ENCODE measurements at regions not wholly inside any gene's neighbourhood (a gene's known extent, or its start where the extent isn't known, plus 50 kb on each side); places are given as distances from the start of the nearest gene placed in this dataset.

GRCh38 chr15:39230205-39230907 is 350.5 kb upstream of the THBS1 start:
- peaks cover 7% of the 10 kb centered on the region for H3K4me1 ChIP-seq (ENCODE audit: control insufficient read depth, low read depth, low read length)
- H3K27me3 ChIP-seq (ENCODE audit: control insufficient read depth, insufficient read depth, low read length) = no peaks in the 10 kb centered on the region
- H3K9me3 ChIP-seq (ENCODE audit: control insufficient read depth, low read depth, low read length) = no peaks in the 10 kb centered on the region
- no peaks in the 10 kb centered on the region for H3K36me3 ChIP-seq (ENCODE audit: control insufficient read depth, low read depth, low read length)
- no peak overlapping the region for H3K9ac ChIP-seq (ENCODE audit: low read length)
- no peak overlapping the region for H3K4me3 ChIP-seq (ENCODE audit: low read length)
- no peak overlapping the region for H3K27ac ChIP-seq (ENCODE audit: low read length)

GRCh38 chr15:39230908-39231285 is 350.0 kb upstream of the THBS1 start:
- no peaks in the 10 kb centered on the region for H3K36me3 ChIP-seq (ENCODE audit: control insufficient read depth, low read depth, low read length)
- no peak overlapping the region for H3K9ac ChIP-seq (ENCODE audit: low read length)
- H3K27me3 ChIP-seq (ENCODE audit: control insufficient read depth, insufficient read depth, low read length) = no peaks in the 10 kb centered on the region
- no peak overlapping the region for H3K27ac ChIP-seq (ENCODE audit: low read length)
- no peak overlapping the region for H3K4me3 ChIP-seq (ENCODE audit: low read length)
- H3K9me3 ChIP-seq (ENCODE audit: control insufficient read depth, low read depth, low read length) = no peaks in the 10 kb centered on the region
- H3K4me1 ChIP-seq (ENCODE audit: control insufficient read depth, low read depth, low read length) = peaks cover 7% of the 10 kb centered on the region

GRCh38 chr15:39232512-39232911 is 348.4 kb upstream of the THBS1 start:
- Histone ChIP-seq H3K9me3 (ENCODE audit: control insufficient read depth, low read depth, low read length) (no peaks in the 10 kb centered on the region), H3K27me3 (ENCODE audit: control insufficient read depth, insufficient read depth, low read length) (no peaks in the 10 kb centered on the region), H3K9ac (ENCODE audit: low read length) (no peak overlapping the region), H3K4me3 (ENCODE audit: low read length) (no peak overlapping the region), H3K27ac (ENCODE audit: low read length) (no peak overlapping the region), H3K4me1 (ENCODE audit: control insufficient read depth, low read depth, low read length) (peaks cover 7% of the 10 kb centered on the region), H3K36me3 (ENCODE audit: control insufficient read depth, low read depth, low read length) (no peaks in the 10 kb centered on the region)

GRCh38 chr15:39235084-39235795 is 345.6 kb upstream of the THBS1 start:
- no peaks in the 10 kb centered on the region for H3K27me3 ChIP-seq (ENCODE audit: control insufficient read depth, insufficient read depth, low read length)
- no peak overlapping the region for H3K4me3 ChIP-seq (ENCODE audit: low read length)
- H3K36me3 ChIP-seq (ENCODE audit: control insufficient read depth, low read depth, low read length) = no peaks in the 10 kb centered on the region
- no peak overlapping the region for H3K9ac ChIP-seq (ENCODE audit: low read length)
- peaks cover 6% of the 10 kb centered on the region for H3K4me1 ChIP-seq (ENCODE audit: control insufficient read depth, low read depth, low read length)
- H3K9me3 ChIP-seq (ENCODE audit: control insufficient read depth, low read depth, low read length) = no peaks in the 10 kb centered on the region
- H3K27ac ChIP-seq (ENCODE audit: low read length) = no peak overlapping the region

GRCh38 chr15:39236375-39236774 is 344.5 kb upstream of the THBS1 start:
- Histone ChIP-seq H3K4me1 (ENCODE audit: control insufficient read depth, low read depth, low read length) (no peaks in the 10 kb centered on the region), H3K36me3 (ENCODE audit: control insufficient read depth, low read depth, low read length) (no peaks in the 10 kb centered on the region), H3K27ac (ENCODE audit: low read length) (no peak overlapping the region), H3K9me3 (ENCODE audit: control insufficient read depth, low read depth, low read length) (no peaks in the 10 kb centered on the region), H3K27me3 (ENCODE audit: control insufficient read depth, insufficient read depth, low read length) (no peaks in the 10 kb centered on the region), H3K9ac (ENCODE audit: low read length) (no peak overlapping the region), H3K4me3 (ENCODE audit: low read length) (no peak overlapping the region)

- Histone ChIP-seq H3K9me3 (ENCODE audit: control insufficient read depth, low read depth, low read length) (no peaks in the 10 kb centered on the region), H3K27ac (ENCODE audit: low read length) (no peak overlapping the region), H3K4me1 (ENCODE audit: control insufficient read depth, low read depth, low read length) (no peaks in the 10 kb centered on the region), H3K9ac (ENCODE audit: low read length) (no peak overlapping the region), H3K4me3 (ENCODE audit: low read length) (no peak overlapping the region), H3K27me3 (ENCODE audit: control insufficient read depth, insufficient read depth, low read length) (no peaks in the 10 kb centered on the region), H3K36me3 (ENCODE audit: control insufficient read depth, low read depth, low read length) (no peaks in the 10 kb centered on the region)
These were observed 342.4 kb upstream of the THBS1 start for GRCh38 chr15:39238443-39238842.

GRCh38 chr15:39239562-39239961 is 341.3 kb upstream of the THBS1 start:
- H3K4me3 ChIP-seq (ENCODE audit: low read length) = no peak overlapping the region
- no peaks in the 10 kb centered on the region for H3K4me1 ChIP-seq (ENCODE audit: control insufficient read depth, low read depth, low read length)
- H3K9me3 ChIP-seq (ENCODE audit: control insufficient read depth, low read depth, low read length) = no peaks in the 10 kb centered on the region
- H3K27me3 ChIP-seq (ENCODE audit: control insufficient read depth, insufficient read depth, low read length) = no peaks in the 10 kb centered on the region
- no peak overlapping the region for H3K27ac ChIP-seq (ENCODE audit: low read length)
- no peaks in the 10 kb centered on the region for H3K36me3 ChIP-seq (ENCODE audit: control insufficient read depth, low read depth, low read length)
- no peak overlapping the region for H3K9ac ChIP-seq (ENCODE audit: low read length)

GRCh38 chr15:39242345-39242744 is 338.5 kb upstream of the THBS1 start:
- Histone ChIP-seq H3K9me3 (ENCODE audit: control insufficient read depth, low read depth, low read length) (no peaks in the 10 kb centered on the region), H3K27ac (ENCODE audit: low read length) (no peak overlapping the region)

GRCh38 chr15:39243396-39243795 is 337.5 kb upstream of the THBS1 start:
- Histone ChIP-seq H3K27ac (ENCODE audit: low read length) (no peak overlapping the region), H3K4me1 (ENCODE audit: control insufficient read depth, low read depth, low read length) (peaks cover 4% of the 10 kb centered on the region), H3K27me3 (ENCODE audit: control insufficient read depth, insufficient read depth, low read length) (no peaks in the 10 kb centered on the region), H3K4me3 (ENCODE audit: low read length) (no peak overlapping the region), H3K9me3 (ENCODE audit: control insufficient read depth, low read depth, low read length) (no peaks in the 10 kb centered on the region), H3K9ac (ENCODE audit: low read length) (no peak overlapping the region), H3K36me3 (ENCODE audit: control insufficient read depth, low read depth, low read length) (no peaks in the 10 kb centered on the region)

More at GRCh38 chr15:39242345-39242744, 338.5 kb upstream of the THBS1 start:
- H3K36me3 ChIP-seq (ENCODE audit: control insufficient read depth, low read depth, low read length) = no peaks in the 10 kb centered on the region
- no peaks in the 10 kb centered on the region for H3K27me3 ChIP-seq (ENCODE audit: control insufficient read depth, insufficient read depth, low read length)
- H3K9ac ChIP-seq (ENCODE audit: low read length) = no peak overlapping the region
- no peaks in the 10 kb centered on the region for H3K4me1 ChIP-seq (ENCODE audit: control insufficient read depth, low read depth, low read length)
- H3K4me3 ChIP-seq (ENCODE audit: low read length) = no peak overlapping the region

- Histone ChIP-seq H3K27me3 (ENCODE audit: control insufficient read depth, insufficient read depth, low read length) (no peaks in the 10 kb centered on the region), H3K4me3 (ENCODE audit: low read length) (no peak overlapping the region), H3K9ac (ENCODE audit: low read length) (no peak overlapping the region), H3K9me3 (ENCODE audit: control insufficient read depth, low read depth, low read length) (no peaks in the 10 kb centered on the region), H3K36me3 (ENCODE audit: control insufficient read depth, low read depth, low read length) (no peaks in the 10 kb centered on the region), H3K27ac (ENCODE audit: low read length) (no peak overlapping the region), H3K4me1 (ENCODE audit: control insufficient read depth, low read depth, low read length) (peaks cover 5% of the 10 kb centered on the region)
These were observed 336.1 kb upstream of the THBS1 start for GRCh38 chr15:39244776-39245175.

GRCh38 chr15:39246523-39246922 is 334.4 kb upstream of the THBS1 start:
- no peaks in the 10 kb centered on the region for H3K36me3 ChIP-seq (ENCODE audit: control insufficient read depth, low read depth, low read length)
- no peak overlapping the region for H3K9ac ChIP-seq (ENCODE audit: low read length)
- no peaks in the 10 kb centered on the region for H3K9me3 ChIP-seq (ENCODE audit: control insufficient read depth, low read depth, low read length)
- peaks cover 5% of the 10 kb centered on the region for H3K4me1 ChIP-seq (ENCODE audit: control insufficient read depth, low read depth, low read length)
- no peak overlapping the region for H3K27ac ChIP-seq (ENCODE audit: low read length)
- H3K27me3 ChIP-seq (ENCODE audit: control insufficient read depth, insufficient read depth, low read length) = no peaks in the 10 kb centered on the region
- H3K4me3 ChIP-seq (ENCODE audit: low read length) = no peak overlapping the region

- no peak overlapping the region for H3K9ac ChIP-seq (ENCODE audit: low read length)
- no peak overlapping the region for H3K27ac ChIP-seq (ENCODE audit: low read length)
- no peaks in the 10 kb centered on the region for H3K27me3 ChIP-seq (ENCODE audit: control insufficient read depth, insufficient read depth, low read length)
- no peak overlapping the region for H3K4me3 ChIP-seq (ENCODE audit: low read length)
- H3K4me1 ChIP-seq (ENCODE audit: control insufficient read depth, low read depth, low read length) = peaks cover 5% of the 10 kb centered on the region
- no peaks in the 10 kb centered on the region for H3K36me3 ChIP-seq (ENCODE audit: control insufficient read depth, low read depth, low read length)
- H3K9me3 ChIP-seq (ENCODE audit: control insufficient read depth, low read depth, low read length) = no peaks in the 10 kb centered on the region
These were observed 333.3 kb upstream of the THBS1 start for GRCh38 chr15:39247574-39247973.
